ENCODE measurements at regions not wholly inside any gene's neighbourhood (a gene's known extent, or its start where the extent isn't known, plus 50 kb on each side); places are given as distances from the start of the nearest gene placed in this dataset.

- no peak for DNase-seq (ENCODE audit: low spot score)
Measured at GRCh38 chr4:83852085-83852451, 316.2 kb downstream of the GPAT3 start.

- no peak for DNase-seq (ENCODE audit: low spot score)
Measured at GRCh38 chr4:83851261-83852084, 315.6 kb downstream of the GPAT3 start.

DNA sequence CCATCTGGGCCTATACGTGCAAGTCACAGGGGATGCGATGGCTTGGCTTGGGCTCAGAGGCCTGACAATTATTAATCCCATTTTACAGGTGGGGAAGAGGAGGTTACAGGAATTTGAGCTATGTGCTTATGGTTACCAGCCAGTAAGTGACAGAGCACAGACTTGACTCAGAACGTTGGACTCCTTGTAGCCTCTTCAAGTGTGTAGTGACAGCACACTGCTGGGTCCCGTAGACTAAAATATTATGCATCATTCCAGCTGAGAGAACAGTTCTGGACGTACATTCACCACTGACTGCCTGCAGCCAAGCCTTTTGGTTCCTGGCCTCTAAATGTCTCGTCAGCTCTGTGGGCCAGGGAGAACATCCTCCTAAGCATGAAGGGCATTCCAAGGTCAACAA is 314.5 kb downstream of the GPAT3 start:
- no peak for DNase-seq (ENCODE audit: low spot score)

DNA sequence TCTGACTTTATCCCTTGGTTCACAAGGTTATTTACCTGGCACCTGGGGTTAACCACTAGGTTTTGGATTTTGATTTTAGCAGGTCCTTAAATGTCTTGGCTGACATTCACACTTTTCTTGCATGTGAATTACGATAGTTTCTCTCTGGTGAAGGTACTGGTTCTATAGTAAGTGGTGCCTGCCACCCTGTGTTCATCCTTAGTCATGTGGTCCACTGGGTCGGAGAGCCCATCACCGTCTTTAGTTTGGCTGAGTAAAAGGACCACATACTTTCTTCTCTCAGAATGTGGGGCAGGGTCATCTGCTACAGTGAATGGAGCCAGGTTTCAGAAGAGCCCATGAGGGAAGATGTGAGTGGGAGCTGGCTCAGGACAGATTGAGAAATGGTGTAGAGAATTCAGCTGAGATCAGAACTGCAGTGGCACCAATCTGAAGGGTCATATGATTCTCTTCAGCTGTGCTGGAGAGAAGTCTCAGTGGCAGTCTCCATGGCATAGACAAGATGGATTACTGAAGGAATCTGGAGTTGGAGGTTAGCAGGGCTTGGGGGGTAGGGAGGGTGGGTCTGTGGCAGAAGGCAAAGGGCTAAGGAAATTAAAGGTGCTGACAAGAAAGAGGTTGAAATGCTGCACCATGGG is 310.4 kb downstream of the GPAT3 start:
- DNase-seq (ENCODE audit: low spot score): no peak

- DNase-seq (ENCODE audit: low spot score): no peak
Measured at GRCh38 chr4:83839615-83840014, 303.7 kb downstream of the GPAT3 start.

DNA sequence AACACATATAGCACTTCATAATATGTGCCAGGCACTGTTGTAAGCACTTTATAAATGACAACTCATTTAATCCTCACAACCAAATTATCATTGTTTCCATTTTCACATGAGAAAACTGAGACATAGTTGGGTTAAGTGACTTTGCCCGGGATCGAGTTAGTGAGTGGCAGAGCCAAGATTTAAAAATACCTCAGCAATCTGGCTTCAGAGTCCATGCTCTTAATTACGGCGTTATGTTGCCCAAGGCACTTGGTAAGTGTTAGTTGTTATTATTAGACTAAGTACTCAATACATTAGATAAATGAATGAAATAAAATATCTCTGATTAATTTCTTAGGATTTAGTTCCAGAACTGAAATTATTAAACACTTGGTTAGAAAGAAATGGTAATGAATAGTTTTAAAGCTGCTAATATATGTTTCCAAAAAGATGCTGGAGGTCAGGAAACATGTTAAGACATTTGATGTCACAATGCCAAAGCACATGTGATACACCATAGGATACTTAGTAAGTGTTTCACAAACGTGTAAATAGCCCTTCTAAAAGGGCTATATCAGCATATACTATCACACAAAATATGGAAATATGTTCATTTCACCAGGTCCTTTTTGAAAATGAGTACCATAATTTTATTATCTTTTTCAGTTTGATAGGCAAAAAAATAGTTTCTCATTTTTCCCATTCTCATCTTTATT is 301.9 kb downstream of the GPAT3 start:
- no peak for DNase-seq (ENCODE audit: low spot score)

GRCh38 chr4:83833920-83834319 is 298.0 kb downstream of the GPAT3 start:
- no peak for DNase-seq (ENCODE audit: low spot score)

GRCh38 chr4:83832110-83832825 is 296.4 kb downstream of the GPAT3 start:
- no peak for DNase-seq (ENCODE audit: low spot score)

- DNase-seq (ENCODE audit: low spot score): no peak
Measured at GRCh38 chr4:83831588-83831987, 295.7 kb downstream of the GPAT3 start.

GRCh38 chr4:83830138-83830888 is 294.4 kb downstream of the GPAT3 start:
- DNase-seq (ENCODE audit: low spot score): no peak

DNA sequence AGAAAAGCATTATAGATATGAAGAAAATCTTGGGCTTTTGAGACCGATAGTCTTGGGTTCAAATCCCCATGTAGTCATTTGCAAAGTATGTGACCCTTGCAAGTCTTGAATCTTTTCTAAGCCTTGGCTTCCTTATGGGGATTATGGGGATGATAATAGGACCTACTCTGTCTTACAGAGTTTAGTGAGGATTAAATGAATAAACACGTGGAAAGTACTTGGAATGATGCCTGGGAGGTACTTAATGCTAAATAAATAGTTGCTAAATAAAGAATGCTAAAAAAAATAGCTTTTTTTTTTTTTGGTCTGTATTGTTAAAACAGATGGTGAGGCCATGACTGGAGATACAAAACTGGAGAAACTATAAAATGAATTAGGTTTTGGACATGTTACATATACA is 292.7 kb downstream of the GPAT3 start:
- no peak for DNase-seq (ENCODE audit: low spot score)

DNA sequence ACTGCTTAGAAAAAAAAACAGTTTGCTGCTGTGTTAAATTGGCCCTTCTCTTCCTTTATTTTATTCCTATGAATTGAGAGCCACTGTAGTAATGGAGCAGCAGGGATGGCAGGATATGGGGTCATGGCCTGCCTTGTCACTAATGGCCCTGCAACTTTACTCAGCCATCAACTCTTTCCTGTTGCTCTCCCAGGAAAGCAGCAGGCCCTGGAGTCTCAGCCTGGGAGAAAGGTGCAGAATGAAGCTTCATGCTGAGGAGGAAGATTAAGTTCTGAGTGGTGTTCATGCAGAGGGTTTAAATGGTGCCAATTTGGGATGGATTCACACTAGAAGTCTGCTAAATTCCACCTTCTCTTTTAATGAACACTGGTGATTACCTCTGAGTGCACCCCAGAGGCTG is 285.6 kb downstream of the GPAT3 start:
- DNase-seq (ENCODE audit: low spot score): no peak

- no peak for DNase-seq (ENCODE audit: low spot score)
Measured at GRCh38 chr4:83819582-83819981, 283.7 kb downstream of the GPAT3 start.

- no peak for DNase-seq (ENCODE audit: low spot score)
Measured at GRCh38 chr4:83810428-83810827, 274.5 kb downstream of the GPAT3 start.

- no peak for DNase-seq (ENCODE audit: low spot score)
Measured at GRCh38 chr4:83809581-83809980, 273.7 kb downstream of the GPAT3 start.

- DNase-seq (ENCODE audit: low spot score): no peak
Measured at GRCh38 chr4:83793481-83793880, 257.6 kb downstream of the GPAT3 start.

DNA sequence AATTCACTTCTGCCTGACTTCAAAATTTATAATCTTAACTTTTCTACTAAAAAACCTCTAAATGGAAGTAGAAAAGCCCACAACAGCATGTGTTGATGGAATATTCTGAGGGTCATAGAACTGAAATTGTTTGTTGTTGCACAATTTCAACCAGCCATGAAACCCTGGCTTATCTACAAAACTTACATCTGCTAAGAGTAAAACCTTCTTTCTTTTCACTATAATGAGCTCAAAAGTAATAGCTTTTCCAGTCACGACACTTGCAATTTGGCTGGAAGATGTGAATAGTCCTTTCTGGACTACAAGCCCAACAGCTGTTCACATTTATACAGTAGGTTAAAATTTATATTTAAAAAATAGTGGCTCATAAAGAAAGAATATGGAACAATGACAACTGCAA is 250.0 kb downstream of the GPAT3 start:
- no peak for DNase-seq (ENCODE audit: low spot score)

DNA sequence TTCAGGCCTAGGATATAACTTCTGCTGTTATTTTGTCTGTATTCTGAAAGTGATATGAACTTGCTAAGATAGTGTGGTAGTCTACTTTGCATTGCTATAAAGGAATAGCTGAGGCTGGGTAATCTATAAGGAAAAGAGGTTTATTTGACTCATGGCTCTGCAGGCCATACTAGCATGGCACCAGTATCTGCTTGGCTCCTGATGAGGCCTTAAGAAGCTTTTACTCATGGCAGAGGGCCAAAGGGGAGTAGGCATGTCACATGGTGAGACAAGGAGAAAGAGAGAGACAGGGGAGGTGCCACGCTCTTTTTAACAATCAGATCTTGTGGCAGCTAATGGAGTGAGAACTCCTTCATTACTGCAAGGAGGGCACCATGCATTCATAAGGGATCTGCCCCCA is 247.3 kb downstream of the GPAT3 start:
- no peak for DNase-seq (ENCODE audit: low spot score)

- DNase-seq (ENCODE audit: low spot score): no peak
Measured at GRCh38 chr4:83782591-83782990, 246.7 kb downstream of the GPAT3 start.

GRCh38 chr4:83781434-83781833 is 245.5 kb downstream of the GPAT3 start:
- no peak for DNase-seq (ENCODE audit: low spot score)

DNA sequence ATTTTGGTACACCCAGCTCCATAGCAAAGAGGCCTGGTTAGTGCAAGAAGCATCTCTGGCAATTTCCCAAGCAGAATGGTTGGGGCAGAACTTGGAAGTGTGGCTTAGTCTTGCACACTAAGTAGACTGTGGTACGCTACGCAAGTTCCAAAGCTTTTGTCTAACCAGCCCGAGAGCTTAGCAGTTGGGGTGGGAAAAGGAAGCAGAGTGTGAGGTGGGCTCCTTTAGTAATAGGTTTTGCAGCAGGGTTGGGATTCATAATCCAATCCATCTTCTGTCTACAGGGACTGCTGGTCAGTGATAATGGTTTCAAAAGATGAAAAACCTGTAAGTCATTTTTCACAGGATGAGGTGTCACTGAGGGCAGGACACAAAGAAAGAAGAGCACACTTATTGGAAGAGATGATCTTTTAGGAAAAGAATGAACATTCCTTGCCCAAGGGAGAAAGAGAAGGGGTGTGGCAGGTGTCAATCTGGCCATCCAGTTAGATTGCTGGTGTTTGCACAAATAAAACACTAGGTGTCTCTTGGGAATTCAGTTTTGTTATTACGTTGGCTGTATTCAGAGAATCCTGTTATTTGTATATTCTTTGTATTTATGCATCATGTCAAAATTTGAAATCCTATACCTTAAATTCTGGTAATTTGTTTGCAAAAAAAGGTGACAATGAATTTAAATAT is 244.3 kb downstream of the GPAT3 start:
- no peak for DNase-seq (ENCODE audit: low spot score)

Measured in Ammon's horn (tissue), 1 donor.